OCI-LY1 (cell line): ENCODE measurements at regions not wholly inside any gene's neighbourhood (a gene's known extent, or its start where the extent isn't known, plus 50 kb on each side); places are given as distances from the start of the nearest gene placed in this dataset.

Experiments used
- H2AFZ ChIP-seq: fragments of 200-600 bp; sonication (generic), shearing (Covaris generic); 2 replicates; pipeline ENCODE4 v1.6.0; 2014; ENCODE audit warnings: antibody characterized with exemption, mild to moderate bottlenecking, low read length
- H3F3A ChIP-seq: fragments of 200-600 bp; sonication (generic), shearing (Covaris generic); 2 replicates; pipeline ENCODE4 v1.6.0; 2014; ENCODE audit warnings: mild to moderate bottlenecking, antibody characterized with exemption, low read length, moderate library complexity; ENCODE audit not compliant: insufficient read depth
- H3K27ac ChIP-seq: fragments of 200-600 bp; sonication (generic); 2 replicates; pipeline ENCODE4 v1.5.1; 2014; ENCODE audit warnings: low read length, mixed run types, mild to moderate bottlenecking, low read depth; ENCODE audit not compliant: poor library complexity, severe bottlenecking
- H3K27me3 ChIP-seq: fragments of 200-600 bp; sonication (generic); 2 replicates; pipeline ENCODE4 v1.6.0; 2014; ENCODE audit warnings: antibody characterized with exemption, mild to moderate bottlenecking, low read length, moderate library complexity; ENCODE audit not compliant: insufficient read depth
- H3K36me3 ChIP-seq: fragments of 200-600 bp; sonication (generic); 2 replicates; pipeline ENCODE4 v1.6.1; 2014; ENCODE audit warnings: mild to moderate bottlenecking, antibody characterized with exemption, low read length, moderate library complexity, mixed read lengths; ENCODE audit not compliant: insufficient read depth
- H3K4me1 ChIP-seq: fragments of 200-600 bp; sonication (generic); 2 replicates; pipeline ENCODE4 v1.5.1; 2014; ENCODE audit warnings: mild to moderate bottlenecking, low read length, moderate library complexity; ENCODE audit not compliant: insufficient read depth, severe bottlenecking
- H3K4me2 ChIP-seq: fragments of 200-600 bp; sonication (generic), shearing (Covaris generic); 2 replicates; pipeline ENCODE4 v1.6.1; 2014; ENCODE audit warnings: low read length
- H3K4me3 ChIP-seq: fragments of 200-600 bp; sonication (generic); 2 replicates; pipeline ENCODE4 v1.5.1; 2014; ENCODE audit warnings: low read length, low read depth, mild to moderate bottlenecking, mixed read lengths; ENCODE audit not compliant: poor library complexity, severe bottlenecking
- H3K79me2 ChIP-seq: fragments of 200-600 bp; shearing (Covaris generic); 2 replicates; pipeline ENCODE4 v1.6.1; 2016; ENCODE audit warnings: mixed run types, low read length, mixed read lengths; ENCODE audit not compliant: insufficient read depth
- H3K9ac ChIP-seq: fragments of 200-600 bp; sonication (generic), shearing (Covaris generic); 2 replicates; pipeline ENCODE4 v1.6.1; 2014; ENCODE audit warnings: mild to moderate bottlenecking, low read length, mixed read lengths
- H3K9me2 ChIP-seq: fragments of 200-600 bp; sonication (generic), shearing (Covaris generic); 2 replicates; pipeline ENCODE4 v1.6.1; 2014; ENCODE audit warnings: low read depth, mild to moderate bottlenecking, low read length, mixed read lengths
- H3K9me3 ChIP-seq: fragments of 200-600 bp; shearing (Covaris generic); 2 replicates; pipeline ENCODE4 v1.6.1; 2014; ENCODE audit warnings: low read length, mixed read lengths
- H4K20me1 ChIP-seq: fragments of 200-600 bp; sonication (generic), shearing (Covaris generic); 2 replicates; pipeline ENCODE4 v1.6.0; 2016; ENCODE audit warnings: mild to moderate bottlenecking, low read length; ENCODE audit not compliant: insufficient read depth
- EZH2 ChIP-seq: fragments of 200-600 bp; sonication (generic), shearing (Covaris generic); IDR thresholded peaks from 2 replicates; pipeline ENCODE4 v1.8.0; 2017; ENCODE audit warnings: borderline replicate concordance, mixed run types, mild to moderate bottlenecking, antibody characterized with exemption, low read length, moderate library complexity, mixed read lengths
- TF ChIP-seq, protein P1 (sequence below): fragments of 200-600 bp; sonication (generic), shearing (Covaris generic); IDR thresholded peaks from 2 replicates; pipeline ENCODE4 v1.5.1; 2017; ENCODE audit warnings: mild to moderate bottlenecking, antibody characterized with exemption, low read length, moderate library complexity, mixed read lengths

DNA sequence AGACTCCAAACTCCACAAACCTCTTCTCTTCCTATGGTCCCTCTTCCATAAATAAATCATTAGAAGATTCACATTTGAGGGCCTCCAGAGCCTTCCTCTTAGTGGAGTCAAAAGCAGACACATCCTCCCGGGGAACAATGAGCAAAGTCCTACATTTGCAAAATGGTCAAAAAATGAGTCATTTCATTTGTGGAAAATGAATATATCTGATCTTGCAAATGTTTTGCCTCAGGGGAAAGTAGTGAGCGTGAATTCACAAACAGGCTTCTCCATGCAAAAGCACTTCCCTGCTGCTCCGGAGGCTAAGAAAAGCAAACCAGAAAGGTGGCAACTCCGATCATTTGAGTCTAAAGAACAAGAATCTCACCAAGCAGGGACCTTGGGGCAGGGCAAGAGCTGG lies 86.7 kb upstream of the IQSEC1 start:
- no peak overlapping the region for H3K4me3 ChIP-seq
- H3K27ac ChIP-seq: no peak overlapping the region
- H3K9me3 ChIP-seq: no peaks in the 10 kb centered on the region
- H3K79me2 ChIP-seq: no peaks in the 10 kb centered on the region
- no peaks in the 10 kb centered on the region for H3K9me2 ChIP-seq
- no peaks in the 10 kb centered on the region; the same call in 1 of the 2 replicates for H3K36me3 ChIP-seq
- no peaks in the 10 kb centered on the region for H4K20me1 ChIP-seq
- no peak overlapping the region for H3K9ac ChIP-seq
- TF ChIP-seq, protein P1, sequence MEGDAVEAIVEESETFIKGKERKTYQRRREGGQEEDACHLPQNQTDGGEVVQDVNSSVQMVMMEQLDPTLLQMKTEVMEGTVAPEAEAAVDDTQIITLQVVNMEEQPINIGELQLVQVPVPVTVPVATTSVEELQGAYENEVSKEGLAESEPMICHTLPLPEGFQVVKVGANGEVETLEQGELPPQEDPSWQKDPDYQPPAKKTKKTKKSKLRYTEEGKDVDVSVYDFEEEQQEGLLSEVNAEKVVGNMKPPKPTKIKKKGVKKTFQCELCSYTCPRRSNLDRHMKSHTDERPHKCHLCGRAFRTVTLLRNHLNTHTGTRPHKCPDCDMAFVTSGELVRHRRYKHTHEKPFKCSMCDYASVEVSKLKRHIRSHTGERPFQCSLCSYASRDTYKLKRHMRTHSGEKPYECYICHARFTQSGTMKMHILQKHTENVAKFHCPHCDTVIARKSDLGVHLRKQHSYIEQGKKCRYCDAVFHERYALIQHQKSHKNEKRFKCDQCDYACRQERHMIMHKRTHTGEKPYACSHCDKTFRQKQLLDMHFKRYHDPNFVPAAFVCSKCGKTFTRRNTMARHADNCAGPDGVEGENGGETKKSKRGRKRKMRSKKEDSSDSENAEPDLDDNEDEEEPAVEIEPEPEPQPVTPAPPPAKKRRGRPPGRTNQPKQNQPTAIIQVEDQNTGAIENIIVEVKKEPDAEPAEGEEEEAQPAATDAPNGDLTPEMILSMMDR: no peak
- no peak for TF ChIP-seq EZH2
- H2AFZ ChIP-seq: no peak overlapping the region
- H3F3A ChIP-seq: no peaks in the 10 kb centered on the region
- peaks cover 4% of the 10 kb centered on the region; the same call in 1 of the 2 replicates for H3K27me3 ChIP-seq
- no peaks in the 10 kb centered on the region for H3K4me1 ChIP-seq
- H3K4me2 ChIP-seq: no peak overlapping the region

DNA sequence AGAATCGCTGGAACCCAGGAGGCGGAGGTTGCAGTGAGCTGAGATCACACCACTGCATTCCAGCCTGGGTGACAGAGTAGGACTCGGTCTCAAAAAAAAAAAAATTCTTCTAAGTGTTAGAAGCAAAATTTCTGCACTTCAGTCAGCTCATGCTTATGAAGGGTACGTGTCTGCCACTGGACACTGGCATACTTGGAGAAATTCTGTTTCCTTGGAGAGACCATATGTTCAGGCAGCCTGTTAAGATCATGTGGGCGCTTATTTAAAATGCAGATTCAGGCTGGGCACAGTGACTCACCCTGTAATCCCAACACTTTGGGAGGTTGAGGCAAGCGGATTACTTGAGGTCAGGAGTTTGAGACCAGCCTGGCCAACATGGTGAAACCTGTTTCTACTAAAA lies 85.6 kb upstream of the IQSEC1 start:
- no peak overlapping the region for H3K4me3 ChIP-seq
- H3K9ac ChIP-seq: no peak overlapping the region
- peaks cover 4% of the 10 kb centered on the region; the same call in 1 of the 2 replicates for H3K27me3 ChIP-seq
- no peak overlapping the region for H3K4me2 ChIP-seq
- H3F3A ChIP-seq: no peaks in the 10 kb centered on the region
- H3K79me2 ChIP-seq: no peaks in the 10 kb centered on the region
- H3K4me1 ChIP-seq: no peaks in the 10 kb centered on the region
- H2AFZ ChIP-seq: no peak overlapping the region
- no peaks in the 10 kb centered on the region; the same call in 1 of the 2 replicates for H3K36me3 ChIP-seq
- H3K9me2 ChIP-seq: no peaks in the 10 kb centered on the region
- no peaks in the 10 kb centered on the region for H3K9me3 ChIP-seq
- H4K20me1 ChIP-seq: no peaks in the 10 kb centered on the region
- TF ChIP-seq, protein P1: no peak
- no peak for TF ChIP-seq EZH2
- no peak overlapping the region for H3K27ac ChIP-seq

DNA sequence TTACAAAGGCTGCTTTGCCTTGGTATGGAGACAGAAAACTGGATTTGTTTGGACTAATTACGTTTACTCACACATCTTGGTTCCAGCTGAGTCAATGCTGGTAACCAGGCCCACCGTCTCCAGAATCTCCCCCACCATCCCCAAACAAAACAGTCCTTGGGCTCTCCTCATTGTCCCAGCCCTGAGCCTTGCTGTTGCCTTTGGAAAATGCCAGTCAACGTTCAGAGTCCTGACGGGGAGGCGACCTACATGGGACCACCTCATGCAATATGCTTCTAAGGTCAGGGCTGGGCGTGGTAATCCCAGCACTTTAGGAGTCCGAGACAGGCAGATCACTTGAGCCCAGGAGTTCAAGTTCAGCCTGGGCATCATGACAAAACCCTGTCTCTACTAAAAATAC lies 85.2 kb upstream of the IQSEC1 start:
- no peak overlapping the region for H3K4me2 ChIP-seq
- H3F3A ChIP-seq: no peaks in the 10 kb centered on the region
- H3K36me3 ChIP-seq: no peaks in the 10 kb centered on the region; the same call in 1 of the 2 replicates
- H4K20me1 ChIP-seq: no peaks in the 10 kb centered on the region
- TF ChIP-seq EZH2: no peak
- TF ChIP-seq, protein P1: no peak
- no peaks in the 10 kb centered on the region for H3K9me2 ChIP-seq
- no peak overlapping the region for H3K27ac ChIP-seq
- no peaks in the 10 kb centered on the region for H3K4me1 ChIP-seq
- peaks cover 4% of the 10 kb centered on the region; the same call in 1 of the 2 replicates for H3K27me3 ChIP-seq
- H3K9me3 ChIP-seq: no peaks in the 10 kb centered on the region
- H2AFZ ChIP-seq: no peak overlapping the region
- no peak overlapping the region for H3K4me3 ChIP-seq
- H3K79me2 ChIP-seq: no peaks in the 10 kb centered on the region
- H3K9ac ChIP-seq: no peak overlapping the region
